ENCODE measurements at regions not wholly inside any gene's neighbourhood (a gene's known extent, or its start where the extent isn't known, plus 50 kb on each side); places are given as distances from the start of the nearest gene placed in this dataset.

DNA sequence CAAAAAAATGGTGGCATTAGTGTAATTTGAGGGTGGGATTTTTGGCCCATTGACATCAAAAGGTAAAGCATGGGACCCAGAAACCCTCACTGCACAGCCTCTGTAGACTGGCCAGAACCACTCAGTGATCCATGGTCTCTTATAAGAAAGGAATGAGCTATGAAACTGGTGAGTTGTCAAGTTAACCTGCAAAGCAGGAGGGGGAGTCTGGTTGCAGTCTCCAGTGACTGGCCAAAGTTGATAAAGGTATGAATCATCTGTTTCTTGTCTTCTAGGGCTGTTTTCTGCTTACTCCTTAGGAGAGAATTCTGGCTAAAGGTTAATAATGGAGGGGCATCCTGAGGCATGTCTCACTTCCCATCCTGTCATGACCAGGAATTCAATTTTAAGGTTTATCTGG is 325.2 kb downstream of the TLR4 start:
- TF ChIP-seq, protein P1, sequence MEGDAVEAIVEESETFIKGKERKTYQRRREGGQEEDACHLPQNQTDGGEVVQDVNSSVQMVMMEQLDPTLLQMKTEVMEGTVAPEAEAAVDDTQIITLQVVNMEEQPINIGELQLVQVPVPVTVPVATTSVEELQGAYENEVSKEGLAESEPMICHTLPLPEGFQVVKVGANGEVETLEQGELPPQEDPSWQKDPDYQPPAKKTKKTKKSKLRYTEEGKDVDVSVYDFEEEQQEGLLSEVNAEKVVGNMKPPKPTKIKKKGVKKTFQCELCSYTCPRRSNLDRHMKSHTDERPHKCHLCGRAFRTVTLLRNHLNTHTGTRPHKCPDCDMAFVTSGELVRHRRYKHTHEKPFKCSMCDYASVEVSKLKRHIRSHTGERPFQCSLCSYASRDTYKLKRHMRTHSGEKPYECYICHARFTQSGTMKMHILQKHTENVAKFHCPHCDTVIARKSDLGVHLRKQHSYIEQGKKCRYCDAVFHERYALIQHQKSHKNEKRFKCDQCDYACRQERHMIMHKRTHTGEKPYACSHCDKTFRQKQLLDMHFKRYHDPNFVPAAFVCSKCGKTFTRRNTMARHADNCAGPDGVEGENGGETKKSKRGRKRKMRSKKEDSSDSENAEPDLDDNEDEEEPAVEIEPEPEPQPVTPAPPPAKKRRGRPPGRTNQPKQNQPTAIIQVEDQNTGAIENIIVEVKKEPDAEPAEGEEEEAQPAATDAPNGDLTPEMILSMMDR (conservative IDR thresholded peaks at IDR 0.05; ENCODE audit: low read length): no peak
- TF ChIP-seq EZH2phosphoT487 (IDR thresholded peaks at IDR 0.05; ENCODE audit: borderline replicate concordance): no peak
